NCI-H2107 treated with DMSO at 0.1 percent for 48 hours (cell line): ENCODE measurements at regions not wholly inside any gene's neighbourhood (a gene's known extent, or its start where the extent isn't known, plus 50 kb on each side); places are given as distances from the start of the nearest gene placed in this dataset.
"Not testable (repeated sequence)": the region's sequence is repeated elsewhere in the genome, so short reads cannot be mapped to it uniquely, and the experiment has no call there.

Source experiments
- DNase-seq: peaks from one replicate; lab custom pipeline; 2025; ENCODE audit not compliant: unreplicated experiment; lab: John Stamatoyannopoulos, UW

- no peak for DNase-seq
Observed at GRCh38 chr5:3167473-3167872, 416.0 kb upstream of the IRX2 start.

GRCh38 chr5:3163626-3164025, 412.1 kb upstream of the IRX2 start:
- DNase-seq: no peak

- DNase-seq: no peak
Observed at GRCh38 chr5:3161672-3162071, 410.2 kb upstream of the IRX2 start.

- no peak for DNase-seq
Observed at GRCh38 chr5:3157214-3157613, 405.7 kb upstream of the IRX2 start.

- no peak for DNase-seq
Observed at GRCh38 chr5:3155717-3156116, 404.2 kb upstream of the IRX2 start.

GRCh38 chr5:3155046-3155445, 403.6 kb upstream of the IRX2 start:
- no peak for DNase-seq

- no peak for DNase-seq
Observed at GRCh38 chr5:3153906-3154305, 402.4 kb upstream of the IRX2 start.

GRCh38 chr5:3153226-3153858, 401.9 kb upstream of the IRX2 start:
- no peak for DNase-seq

- DNase-seq: no peak
Observed at GRCh38 chr5:3149899-3150298, 398.4 kb upstream of the IRX2 start.

- DNase-seq: not testable (repeated sequence)
Observed at GRCh38 chr5:3147405-3147804, 395.9 kb upstream of the IRX2 start.

GRCh38 chr5:3145641-3146040, 394.2 kb upstream of the IRX2 start:
- no peak for DNase-seq

- no peak for DNase-seq
Observed at GRCh38 chr5:3143382-3143781, 391.9 kb upstream of the IRX2 start.

GRCh38 chr5:3142261-3143027, 391.0 kb upstream of the IRX2 start:
- no peak for DNase-seq

GRCh38 chr5:3140117-3140516, 388.6 kb upstream of the IRX2 start:
- DNase-seq: no peak

GRCh38 chr5:3139499-3139931, 388.0 kb upstream of the IRX2 start:
- DNase-seq: no peak

- no peak for DNase-seq
Observed at GRCh38 chr5:3131161-3131560, 379.7 kb upstream of the IRX2 start.

GRCh38 chr5:3129252-3129651, 377.8 kb upstream of the IRX2 start:
- no peak for DNase-seq

- no peak for DNase-seq
Observed at GRCh38 chr5:3127423-3127911, 376.0 kb upstream of the IRX2 start.

- no peak for DNase-seq
Observed at GRCh38 chr5:3126639-3127038, 375.2 kb upstream of the IRX2 start.

- no peak for DNase-seq
Observed at GRCh38 chr5:3124410-3124809, 372.9 kb upstream of the IRX2 start.

- no peak for DNase-seq
Observed at GRCh38 chr5:3123763-3124157, 372.3 kb upstream of the IRX2 start.

GRCh38 chr5:3122985-3123762, 371.7 kb upstream of the IRX2 start:
- no peak for DNase-seq
